Fibroblast of lung (primary cell): ENCODE measurements at regions not wholly inside any gene's neighbourhood (a gene's known extent, or its start where the extent isn't known, plus 50 kb on each side); places are given as distances from the start of the nearest gene placed in this dataset.

Experiments
- EZH2 ChIP-seq: IDR thresholded peaks from 2 replicates; pipeline ENCODE4 v1.5.1; 2012; ENCODE audit warnings: low read length, control low read depth, mild to moderate bottlenecking; ENCODE audit errors: missing control alignments
- TF ChIP-seq, protein P1 (sequence below), 2 donors: IDR thresholded peaks in 1 of 2; conservative IDR thresholded peaks in 1 of 2; 1 replicate in 1 of 2; 2 replicates in 1 of 2; pipeline ENCODE4 v1.5.1; 2011 to 2012; ENCODE audit warnings: low read length in 2 of 2, control low read depth in 1 of 2, inconsistent platforms in 1 of 2, low read depth in 1 of 2, mild to moderate bottlenecking in 1 of 2

DNA sequence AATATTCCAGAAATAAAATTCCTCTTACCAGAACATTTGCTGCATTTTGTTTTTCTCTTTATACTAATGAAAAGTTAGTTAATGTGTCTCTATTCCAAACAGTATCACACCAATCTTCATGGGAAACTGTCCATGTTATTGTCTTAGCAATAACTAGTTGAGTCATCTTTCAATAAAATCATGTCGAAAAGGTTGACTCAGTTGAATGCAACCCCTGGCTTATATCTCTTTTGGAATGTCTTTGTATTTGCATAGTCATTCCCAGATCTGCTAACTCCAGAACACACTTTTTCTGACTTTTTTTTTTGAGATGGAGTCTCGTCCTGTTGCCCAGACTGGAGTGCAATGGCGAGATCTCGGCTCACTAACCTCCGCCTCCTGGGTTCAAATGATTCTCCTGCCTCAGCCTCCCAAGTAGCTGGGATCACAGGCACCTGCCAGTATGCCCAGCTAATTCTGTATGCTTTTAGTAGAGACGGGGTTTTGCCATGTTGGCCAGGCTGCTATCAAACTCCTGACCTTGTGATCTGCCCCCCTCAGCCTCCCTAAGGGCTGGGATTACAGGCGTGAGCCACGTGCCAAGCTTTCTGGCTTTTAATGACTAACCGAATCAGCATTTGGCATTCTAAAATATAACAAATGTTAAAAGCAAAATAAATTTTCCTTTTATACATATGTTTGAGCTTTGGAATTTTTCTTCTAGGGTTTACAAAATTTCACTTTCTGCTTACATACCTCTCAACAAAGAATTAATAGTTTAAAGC is 133.2 kb upstream of the GULP1 start:
- TF ChIP-seq, protein P1, sequence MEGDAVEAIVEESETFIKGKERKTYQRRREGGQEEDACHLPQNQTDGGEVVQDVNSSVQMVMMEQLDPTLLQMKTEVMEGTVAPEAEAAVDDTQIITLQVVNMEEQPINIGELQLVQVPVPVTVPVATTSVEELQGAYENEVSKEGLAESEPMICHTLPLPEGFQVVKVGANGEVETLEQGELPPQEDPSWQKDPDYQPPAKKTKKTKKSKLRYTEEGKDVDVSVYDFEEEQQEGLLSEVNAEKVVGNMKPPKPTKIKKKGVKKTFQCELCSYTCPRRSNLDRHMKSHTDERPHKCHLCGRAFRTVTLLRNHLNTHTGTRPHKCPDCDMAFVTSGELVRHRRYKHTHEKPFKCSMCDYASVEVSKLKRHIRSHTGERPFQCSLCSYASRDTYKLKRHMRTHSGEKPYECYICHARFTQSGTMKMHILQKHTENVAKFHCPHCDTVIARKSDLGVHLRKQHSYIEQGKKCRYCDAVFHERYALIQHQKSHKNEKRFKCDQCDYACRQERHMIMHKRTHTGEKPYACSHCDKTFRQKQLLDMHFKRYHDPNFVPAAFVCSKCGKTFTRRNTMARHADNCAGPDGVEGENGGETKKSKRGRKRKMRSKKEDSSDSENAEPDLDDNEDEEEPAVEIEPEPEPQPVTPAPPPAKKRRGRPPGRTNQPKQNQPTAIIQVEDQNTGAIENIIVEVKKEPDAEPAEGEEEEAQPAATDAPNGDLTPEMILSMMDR (conservative IDR thresholded peaks at IDR 0.05 in 1 of 2, IDR thresholded peaks at IDR 0.05 in 1 of 2; ENCODE audit: low read depth in 1 of 2, low read length in 2 of 2) = no peak
- no peak for TF ChIP-seq EZH2
